T-helper 1 cell treated with Interleukin-12 subunit alpha and Interleukin-12 subunit beta and Interleukin-4 antibody, amounts not matched to agents 30 ng/mL and 1 ng/mL, for 36 hours (primary cell): ENCODE measurements at regions not wholly inside any gene's neighbourhood (a gene's known extent, or its start where the extent isn't known, plus 50 kb on each side); places are given as distances from the start of the nearest gene placed in this dataset.

Experiments used
- intact Hi-C: fragments of 100-400 bp; cut with micrococcal nuclease; formaldehyde crosslinking; loops from one replicate; pipeline ENCODE4 v1.15.1; 2024

DNA sequence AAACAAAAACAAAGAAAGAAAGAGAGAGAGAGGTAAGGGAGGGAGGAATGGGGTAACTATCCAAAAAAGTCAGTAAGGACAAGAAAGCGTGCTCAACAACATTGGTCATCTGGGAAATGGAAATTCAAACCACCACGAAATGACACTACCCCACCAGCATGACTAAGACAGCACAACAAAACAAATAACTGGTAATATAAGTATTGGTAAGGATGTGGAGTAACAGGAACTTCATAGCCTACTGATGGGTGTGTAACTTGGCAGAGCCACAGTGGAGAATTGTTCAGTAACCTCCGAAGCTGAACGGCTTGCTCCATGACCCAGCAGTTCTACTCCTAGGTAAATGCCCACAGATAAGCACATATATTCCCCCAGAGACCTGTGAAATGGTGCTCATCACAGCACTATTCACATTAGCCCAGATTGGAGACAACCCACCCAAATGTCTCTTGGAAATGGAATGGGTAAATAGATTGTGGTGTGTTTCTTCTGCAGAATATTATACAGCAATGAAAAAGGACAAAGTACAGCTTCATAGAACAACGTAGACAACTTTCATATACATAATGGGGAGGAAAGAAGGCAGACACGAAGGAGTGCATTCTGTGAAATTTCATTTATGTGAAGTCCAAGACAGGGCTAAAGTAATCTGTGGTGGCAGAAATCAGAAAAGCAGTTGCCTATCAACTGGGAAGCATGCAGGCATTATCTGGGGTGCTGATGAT, 95.5 kb upstream of the ATP6AP2 start:
- intact Hi-C loops = no loop called here

DNA sequence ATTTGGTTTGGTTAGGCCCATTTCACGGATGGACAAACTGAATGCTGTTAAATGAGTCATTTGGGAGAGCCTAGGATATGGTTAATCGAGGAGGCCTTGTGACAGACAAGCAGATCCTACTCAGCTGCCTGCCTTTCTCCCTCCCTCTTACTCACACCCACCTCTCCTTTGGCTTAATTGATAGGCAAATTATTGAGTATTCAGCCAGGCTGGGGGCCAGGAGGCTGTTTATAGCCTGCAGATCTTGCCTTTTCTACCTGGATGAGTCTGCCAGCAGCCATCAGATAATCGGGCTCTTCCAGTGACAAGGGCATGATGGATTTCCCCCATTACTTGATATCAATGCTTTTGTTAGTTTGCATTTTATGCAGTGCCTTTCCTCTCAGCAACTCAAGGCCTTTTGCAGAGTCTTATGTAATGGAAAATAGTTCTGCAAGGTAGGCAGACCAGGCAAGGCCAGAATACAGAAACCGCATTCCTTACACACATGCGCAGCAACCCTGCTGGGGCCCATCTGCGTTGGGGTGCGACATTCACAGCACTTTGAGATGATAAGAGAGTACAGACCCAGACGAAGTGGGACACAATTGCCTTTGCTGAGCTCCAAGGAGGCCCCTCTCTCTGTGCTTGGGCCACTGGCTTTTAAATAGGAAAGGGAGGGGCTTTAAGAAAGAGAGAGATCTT, 96.2 kb upstream of the ATP6AP2 start:
- intact Hi-C loops = no loop called here

DNA sequence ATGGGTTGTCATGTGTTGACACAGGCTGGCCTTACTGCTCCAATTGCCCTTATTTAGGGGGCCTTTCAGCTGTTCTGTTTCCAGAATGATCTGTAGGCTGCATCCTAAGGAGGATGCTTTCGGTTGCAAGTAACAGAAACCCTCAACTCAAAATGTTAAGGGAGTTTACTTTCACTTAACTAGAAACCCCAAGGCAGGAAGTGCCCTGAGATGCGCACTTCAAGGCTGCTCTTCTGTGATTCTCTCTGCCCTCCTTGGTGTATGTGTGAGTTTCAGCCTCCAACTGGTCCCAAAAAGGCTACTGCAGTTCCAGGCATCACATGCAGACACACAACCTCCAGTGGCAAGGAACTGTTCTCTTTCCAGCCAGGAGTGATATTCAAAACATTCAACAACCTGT, 97.3 kb upstream of the ATP6AP2 start:
- intact Hi-C loops = loop anchor here (1.0 kb wide), 1 partner anchor 11 kb away; no protein-coding TSS in a partner anchor

DNA sequence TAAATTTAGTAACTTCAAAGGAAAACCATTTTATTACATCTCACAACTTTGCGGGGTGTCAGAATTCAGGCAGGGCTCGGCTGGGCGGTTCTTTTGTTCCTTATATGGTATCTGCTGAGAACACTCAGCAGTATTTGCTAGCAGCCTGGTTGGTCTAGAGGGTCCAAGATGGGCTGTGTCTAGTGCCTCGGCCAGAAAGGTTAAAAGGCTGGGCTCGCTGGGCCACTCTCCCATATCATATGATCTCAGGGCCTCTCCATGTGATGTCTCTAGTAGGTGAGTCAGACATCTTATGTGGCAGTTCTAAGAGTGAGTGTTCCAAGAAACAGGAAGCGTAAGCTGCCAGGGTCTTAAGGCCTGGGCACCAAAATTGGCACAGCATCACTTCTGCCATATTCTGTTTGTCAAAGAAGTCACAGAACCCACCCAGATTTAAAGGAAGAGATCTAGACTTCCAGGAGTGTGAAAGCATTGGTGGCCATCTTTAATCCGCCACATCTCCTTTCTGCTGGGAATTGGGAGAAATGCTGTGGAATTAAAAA, 100.9 kb upstream of the ATP6AP2 start:
- intact Hi-C loops = no loop called here

DNA sequence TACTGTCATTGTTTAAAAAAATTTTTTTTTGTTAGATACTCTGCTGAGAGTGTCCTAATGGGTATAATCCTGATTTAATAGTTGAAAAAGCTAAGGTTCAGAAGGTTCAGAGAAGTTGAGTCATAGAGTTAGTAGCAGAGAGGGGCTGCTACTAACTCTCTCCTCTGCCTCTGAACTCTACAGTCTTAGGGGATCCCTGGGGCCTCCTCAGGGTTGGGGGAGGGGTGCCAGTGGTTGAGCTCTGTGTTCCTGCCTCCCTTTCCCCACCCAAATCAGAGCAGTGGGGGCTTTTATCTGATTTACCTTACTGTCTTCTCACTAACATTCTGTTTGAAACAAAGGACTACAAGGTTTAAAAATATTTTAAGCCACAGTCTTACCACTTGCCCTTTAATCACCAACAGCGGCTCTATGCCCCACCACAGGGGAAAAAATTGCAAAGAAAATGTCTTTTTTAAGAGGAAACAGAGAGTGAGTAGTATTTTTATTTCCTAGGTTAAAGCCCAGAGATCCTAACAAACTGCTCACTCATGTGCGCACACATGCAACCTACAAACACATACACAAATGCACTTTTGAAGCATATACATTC, 102.2 kb upstream of the ATP6AP2 start:
- intact Hi-C loops = no loop called here

DNA sequence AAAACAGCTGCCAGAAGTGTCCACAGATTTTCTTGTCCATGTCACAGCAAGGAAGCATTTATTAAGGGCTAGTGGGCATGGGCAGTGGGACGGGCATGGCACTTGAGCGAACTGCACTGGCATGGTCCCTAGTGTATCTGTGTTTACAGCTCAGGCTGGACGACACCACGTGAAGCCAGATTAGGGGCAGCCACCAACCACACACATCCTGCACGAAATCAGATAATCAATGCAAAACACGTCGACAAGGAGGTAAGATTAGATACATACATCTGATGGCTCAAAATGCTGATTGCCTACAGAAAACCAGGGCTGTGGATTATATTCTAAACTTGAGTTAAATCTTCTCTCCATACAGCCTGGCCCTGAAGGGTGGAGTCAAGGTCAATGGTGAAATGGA, 103.8 kb upstream of the ATP6AP2 start:
- intact Hi-C loops = no loop called here

DNA sequence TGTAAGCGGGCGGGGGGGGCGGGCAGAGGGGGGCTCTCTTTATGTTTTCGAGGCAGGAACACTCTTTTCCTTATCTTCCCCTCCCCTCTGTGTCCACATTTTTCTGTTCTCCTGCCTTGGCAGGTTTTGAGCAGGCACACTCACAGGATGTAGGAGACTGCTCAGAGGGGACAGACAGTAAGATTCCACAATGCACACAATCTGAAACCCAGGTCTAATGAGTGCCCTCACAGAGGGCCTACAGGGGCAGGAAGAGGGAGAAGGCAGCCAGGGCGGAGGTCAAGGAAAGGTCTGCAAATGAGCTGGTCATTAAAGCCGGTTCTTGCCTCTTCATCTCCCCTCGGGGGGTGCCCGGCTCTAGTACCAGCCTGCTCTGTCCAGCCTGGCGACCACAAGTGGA, 106.1 kb upstream of the ATP6AP2 start:
- intact Hi-C loops = no loop called here

DNA sequence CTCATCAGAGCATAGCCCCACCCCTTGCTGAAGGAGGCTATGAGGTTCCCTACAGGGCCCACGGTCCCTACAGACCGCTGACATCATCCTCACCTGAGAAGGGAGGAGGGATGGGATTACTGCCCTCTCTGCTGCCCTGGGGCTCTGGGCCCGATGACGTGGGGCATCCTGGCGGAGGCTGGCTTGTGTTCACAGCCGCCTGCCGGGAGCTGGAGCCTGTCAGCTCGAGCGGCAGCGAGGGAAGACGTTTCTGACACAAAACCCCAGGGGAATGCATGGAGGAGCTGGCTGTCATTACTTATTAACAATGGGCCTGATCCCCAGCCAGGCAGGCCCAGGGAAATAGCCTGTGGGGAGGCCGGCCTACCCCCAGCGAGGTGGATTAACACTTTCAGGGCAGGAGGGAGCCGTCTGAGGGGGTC, 106.6 kb upstream of the ATP6AP2 start:
- intact Hi-C loops = no loop called here

DNA sequence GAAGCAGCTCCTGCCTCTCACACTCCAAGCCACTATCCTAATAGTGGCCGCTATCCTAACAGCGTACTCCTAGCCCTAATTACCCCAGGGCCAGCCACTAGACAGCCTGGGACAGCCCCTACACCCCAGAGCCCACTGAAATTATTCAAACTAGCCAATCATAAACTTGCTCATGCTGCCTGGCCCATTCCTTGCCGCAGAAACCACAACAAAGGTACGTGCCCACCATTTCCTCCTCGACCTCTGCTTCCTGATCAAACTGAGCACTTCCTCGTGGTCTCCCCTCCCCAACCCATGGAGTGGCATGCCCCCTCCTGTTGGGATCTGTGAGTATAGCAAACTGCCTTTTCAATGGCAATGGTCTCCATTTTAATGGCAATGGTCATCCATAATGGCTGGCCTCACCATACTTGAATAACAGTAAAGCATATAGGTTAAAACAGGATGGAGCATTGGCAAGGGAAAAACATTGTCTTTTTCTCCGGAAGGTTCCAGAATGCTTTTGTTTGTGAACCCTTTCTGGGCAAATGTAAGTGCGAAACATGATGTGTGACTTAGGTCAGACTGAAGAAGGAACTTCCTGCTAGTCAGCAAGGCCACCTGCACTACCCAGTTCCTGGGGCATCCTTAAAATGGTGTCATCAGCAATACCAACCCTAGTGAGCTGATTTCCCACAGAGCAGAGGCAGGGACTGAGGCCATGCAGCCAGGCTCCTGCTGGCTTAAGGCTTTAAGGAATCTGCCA, 107.1 kb upstream of the ATP6AP2 start:
- intact Hi-C loops = no loop called here

DNA sequence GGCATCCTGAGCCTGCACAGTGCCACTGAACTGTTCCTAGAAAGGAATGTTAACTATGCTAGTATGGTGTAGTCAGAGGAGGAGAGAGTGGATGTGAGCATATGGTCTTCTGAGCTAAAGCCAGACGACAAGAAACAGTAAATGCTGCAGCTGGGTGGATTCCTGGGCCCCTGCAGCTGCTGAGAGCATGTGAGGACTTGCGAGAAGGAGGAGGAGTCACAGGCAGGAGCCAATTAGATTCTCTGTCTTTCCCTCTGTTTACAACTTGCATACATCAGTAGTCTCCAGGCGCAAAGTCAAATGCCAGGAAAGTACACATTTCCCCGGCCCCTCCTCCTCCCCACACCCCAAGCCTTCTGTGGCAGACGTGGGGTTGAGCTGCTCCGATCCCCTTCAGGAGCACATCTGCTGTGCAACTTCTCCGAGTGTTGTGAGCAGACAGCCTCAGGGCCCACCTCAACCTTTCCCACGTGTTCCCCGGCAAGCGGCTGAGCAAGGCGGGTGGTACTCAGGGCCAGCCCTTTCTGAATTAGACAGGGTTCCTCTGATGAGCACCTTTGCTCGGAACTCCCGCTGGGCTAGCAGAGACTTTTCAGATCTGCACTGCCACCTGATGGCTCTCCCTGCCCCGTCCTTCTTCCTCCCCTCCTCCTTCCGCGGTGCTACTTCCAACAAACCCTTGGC, 108.7 kb upstream of the ATP6AP2 start:
- intact Hi-C loops = loop anchor here (1.0 kb wide), 1 partner anchor 11 kb away; no protein-coding TSS in a partner anchor

DNA sequence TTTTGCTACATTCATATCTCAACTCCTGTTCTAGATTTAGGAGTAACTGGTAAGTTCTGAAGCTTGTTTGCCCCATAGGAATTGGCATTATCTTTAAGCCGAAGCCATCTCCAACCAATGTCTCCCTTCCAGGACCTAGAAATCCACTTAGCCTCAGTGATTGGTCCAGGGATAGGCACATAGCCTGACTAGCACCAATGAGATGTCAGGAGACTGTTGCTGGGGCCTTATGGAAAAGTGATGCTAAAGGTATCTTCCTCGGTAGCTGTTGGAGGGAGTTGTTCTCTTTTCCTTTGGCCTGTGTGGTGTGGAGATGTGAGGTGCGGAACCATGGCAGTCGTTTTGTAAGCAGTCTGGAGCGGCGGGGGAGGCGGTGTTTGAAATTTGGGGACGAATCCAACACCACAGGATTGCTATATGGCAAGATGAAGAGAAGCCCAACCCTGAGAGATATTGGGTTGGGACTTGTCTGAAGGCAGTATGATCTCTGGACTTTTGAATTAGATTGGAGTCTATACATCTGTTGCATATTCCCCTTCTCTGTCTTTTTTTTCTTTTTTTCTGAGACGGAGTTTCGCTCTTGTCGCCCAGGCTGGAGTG, 109.8 kb upstream of the ATP6AP2 start:
- intact Hi-C loops = no loop called here

DNA sequence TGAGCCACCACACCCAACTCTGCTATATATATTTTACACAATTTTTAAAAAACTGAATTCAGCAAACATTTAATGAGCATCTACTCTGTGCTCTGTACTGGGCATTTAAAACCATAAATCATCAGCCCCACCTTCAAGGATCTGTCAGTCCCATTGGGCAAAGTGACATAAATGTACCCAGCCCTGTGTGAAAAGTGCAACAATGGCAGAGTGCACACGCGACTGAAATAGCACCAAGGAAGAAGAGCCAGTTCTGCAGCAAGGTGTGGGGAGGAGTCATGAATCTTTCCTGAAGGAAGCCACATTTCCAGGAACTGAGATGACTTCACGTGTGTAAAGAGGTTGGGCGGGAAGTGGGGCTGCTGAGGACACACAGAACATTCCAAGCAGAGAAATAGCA, 111.5 kb upstream of the ATP6AP2 start:
- intact Hi-C loops = loop anchor here (5.0 kb wide), 3 partner anchors 202 to 372 kb away; partner anchors contain the start of gene BCOR

DNA sequence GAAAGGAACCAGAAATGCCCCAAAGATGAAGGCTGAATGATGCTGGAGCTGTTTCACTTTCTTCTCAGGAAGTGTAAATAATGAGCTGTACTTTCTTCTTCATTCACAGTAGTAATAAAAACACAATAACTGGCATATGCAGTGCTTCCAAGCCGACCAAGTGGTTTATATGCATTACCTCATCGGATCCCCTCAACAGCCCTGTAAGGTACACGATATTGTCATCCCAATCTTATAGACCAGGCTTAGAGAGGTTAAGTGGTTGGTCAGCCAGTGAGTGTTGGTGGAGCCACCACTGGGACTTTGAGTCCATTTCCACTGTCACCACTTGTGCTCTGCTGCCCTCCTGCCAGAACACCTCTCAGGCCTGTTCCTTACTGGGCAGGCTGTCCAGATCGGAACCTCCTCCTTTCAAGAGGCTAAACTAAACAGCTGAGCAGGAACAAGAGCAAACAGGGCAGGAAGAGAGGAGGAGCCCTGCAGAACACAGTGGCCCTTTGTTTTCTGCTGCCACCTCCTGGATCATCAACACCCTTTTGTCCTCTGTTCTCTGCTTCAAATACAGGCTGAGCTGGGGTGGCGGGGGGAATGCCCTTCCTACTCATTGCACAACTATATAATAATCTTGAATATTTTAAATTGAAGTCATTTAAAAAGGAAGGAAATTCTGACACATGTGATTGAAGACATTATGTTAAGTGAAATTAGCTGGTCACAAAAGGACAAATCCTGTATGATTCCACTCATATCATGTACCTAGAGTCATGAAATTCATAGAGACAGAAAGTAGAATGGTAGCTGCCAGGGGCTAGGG, 112.5 kb upstream of the ATP6AP2 start:
- intact Hi-C loops = loop anchor here (1.0 to 5.0 kb wide), 5 partner anchors 201 to 738 kb away; partner anchors contain the start of gene BCOR

DNA sequence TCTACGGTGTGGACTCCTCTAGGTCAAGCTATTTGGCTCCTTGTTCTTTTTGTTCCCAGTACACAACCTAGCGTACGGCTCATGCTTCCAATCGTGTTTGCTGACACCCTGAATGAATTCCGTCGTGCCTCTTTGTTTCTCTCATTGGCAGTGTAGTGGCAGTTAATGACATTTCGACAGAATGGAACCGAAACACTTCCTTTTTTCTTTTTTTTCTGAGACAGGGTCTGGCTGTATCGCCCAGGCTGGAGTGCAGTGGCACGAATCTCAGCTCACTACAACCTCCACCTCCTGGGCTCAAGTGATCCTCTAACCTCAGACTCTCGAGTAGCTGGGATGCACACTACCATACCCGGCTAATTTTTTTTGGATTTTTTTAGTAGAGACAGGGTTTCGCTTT, 113.3 kb upstream of the ATP6AP2 start:
- intact Hi-C loops = loop anchor here (5.0 kb wide), 3 partner anchors 200 to 370 kb away; partner anchors contain the start of gene BCOR

DNA sequence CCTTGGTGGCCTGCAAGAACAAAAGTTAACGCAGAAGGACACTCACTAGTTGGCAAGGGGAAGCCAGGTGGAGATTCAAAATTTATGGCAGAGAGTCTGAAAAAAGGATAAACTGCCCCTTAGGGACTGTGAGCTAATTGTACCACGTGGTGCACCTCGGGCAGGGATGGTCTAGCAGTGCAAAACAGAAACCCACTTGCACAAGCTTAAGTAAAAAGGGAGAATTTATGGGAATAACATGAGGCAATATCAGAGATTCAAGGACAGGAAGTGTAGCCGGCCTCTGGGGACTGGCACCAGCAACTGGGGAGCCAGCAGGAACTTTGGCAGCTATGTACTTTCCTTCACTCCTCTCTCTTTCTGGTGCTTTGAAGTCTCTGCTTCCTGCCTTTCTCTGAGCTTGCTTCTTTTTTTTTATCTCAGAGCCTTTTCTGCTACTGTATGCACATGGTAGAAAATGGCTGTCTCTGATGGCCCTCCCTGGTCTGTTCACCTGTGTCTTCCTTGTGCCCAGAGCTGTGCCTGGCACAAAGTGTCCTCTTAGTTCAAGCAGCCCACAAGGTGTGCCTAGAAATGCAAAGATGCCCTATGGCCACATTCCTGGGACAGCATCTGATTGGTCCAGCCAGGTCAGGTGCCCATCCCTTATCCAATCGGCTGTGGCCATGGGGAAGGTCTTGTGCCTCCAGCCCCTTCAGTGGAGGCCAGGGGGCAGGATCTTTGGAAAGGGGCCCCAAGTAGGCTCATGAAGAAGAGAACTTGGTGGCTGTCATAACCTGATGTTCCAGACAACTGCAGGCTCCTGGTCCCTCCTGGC, 114.8 kb upstream of the ATP6AP2 start:
- intact Hi-C loops = loop anchor here (5.0 kb wide), 3 partner anchors 199 to 369 kb away; partner anchors contain the start of gene BCOR

DNA sequence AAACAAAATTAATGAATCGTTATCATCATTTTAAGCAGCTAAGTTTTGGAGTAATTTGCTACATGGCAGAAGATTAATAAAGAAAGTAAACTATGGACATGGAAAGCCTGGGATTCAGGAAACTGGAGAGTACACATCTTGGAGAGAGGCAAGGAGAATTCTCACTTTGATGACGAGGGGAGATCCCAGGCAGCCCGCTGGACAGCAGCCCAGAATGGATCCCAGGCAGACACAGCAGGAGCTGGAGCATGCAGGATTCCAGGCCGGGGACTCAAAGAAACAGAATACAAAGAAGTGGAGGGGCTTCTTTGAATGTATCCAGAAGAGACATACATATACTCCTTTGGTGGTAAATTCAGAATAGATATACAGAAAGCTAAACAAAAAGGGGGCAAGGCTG, 118.0 kb upstream of the ATP6AP2 start:
- intact Hi-C loops = no loop called here

DNA sequence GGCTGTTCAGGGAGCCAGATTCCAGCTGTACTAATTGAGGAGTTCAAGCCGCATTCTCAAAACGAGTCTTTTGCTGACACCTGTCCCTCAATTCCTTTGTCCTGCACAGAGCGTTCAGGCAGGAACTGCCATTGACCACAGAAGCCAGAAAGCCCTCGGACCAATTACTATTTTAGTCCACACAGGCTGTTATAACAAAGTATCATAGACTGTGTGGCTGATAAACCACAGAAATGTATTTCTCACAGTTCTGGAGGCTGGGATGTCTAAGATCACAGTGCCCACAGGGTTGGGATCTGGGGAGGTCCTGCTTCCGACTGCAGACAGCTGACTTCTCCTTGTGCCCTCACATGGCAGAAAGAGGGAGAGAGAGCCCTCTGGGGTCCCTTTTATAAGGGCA, 119.8 kb upstream of the ATP6AP2 start:
- intact Hi-C loops = no loop called here

DNA sequence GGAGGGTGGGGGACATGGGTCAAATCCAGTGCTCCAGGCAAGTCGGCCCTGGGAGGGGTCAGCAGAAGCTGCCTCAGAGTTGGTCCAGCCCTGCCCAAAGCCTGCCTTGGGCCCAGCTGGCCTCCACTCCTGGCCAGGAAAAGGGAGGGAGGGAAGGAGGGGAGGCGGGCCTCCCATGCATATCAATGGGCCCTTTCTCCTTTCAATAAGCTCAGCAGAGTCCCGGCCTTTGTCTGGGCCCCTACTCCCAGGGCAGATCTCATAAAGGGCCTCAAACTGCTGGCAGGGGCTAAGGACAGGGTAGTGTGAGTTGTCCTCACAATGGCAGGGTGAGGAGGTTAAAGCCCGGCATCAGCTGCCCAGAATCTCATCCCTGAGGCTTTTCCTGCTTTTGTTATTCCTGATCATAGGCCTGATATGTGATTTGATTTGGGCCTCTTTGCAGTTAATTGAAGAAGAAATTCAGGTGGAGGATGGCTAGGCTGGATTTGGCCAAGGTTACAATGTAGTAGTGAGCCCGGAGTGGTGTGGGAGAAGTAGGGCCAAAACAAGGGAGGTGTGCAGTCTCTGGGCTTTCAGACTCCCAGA, 121.1 kb upstream of the ATP6AP2 start:
- intact Hi-C loops = no loop called here
